ENCODE measurements at regions not wholly inside any gene's neighbourhood (a gene's known extent, or its start where the extent isn't known, plus 50 kb on each side); places are given as distances from the start of the nearest gene placed in this dataset.

DNA sequence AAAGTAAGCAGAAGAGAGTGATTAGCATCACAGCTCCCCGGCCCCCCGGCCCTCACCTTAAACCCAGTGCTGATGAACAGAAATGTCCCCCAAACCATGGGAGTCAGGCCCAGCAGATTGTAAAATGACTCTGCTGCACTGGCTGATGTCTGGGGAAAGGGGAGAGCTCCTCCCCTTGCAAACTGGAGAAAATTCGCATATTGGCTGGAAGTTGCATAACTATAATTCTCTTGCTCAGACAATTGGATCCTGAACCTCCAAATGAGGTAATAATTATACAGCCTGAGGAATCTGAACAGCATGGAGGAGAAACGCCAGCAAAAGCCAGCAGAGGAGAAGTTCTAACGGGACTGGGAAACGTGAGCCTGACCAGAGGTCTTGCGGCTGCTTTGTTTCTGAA lies 109.7 kb downstream of the C16orf95 start:
- TF ChIP-seq, protein P1, sequence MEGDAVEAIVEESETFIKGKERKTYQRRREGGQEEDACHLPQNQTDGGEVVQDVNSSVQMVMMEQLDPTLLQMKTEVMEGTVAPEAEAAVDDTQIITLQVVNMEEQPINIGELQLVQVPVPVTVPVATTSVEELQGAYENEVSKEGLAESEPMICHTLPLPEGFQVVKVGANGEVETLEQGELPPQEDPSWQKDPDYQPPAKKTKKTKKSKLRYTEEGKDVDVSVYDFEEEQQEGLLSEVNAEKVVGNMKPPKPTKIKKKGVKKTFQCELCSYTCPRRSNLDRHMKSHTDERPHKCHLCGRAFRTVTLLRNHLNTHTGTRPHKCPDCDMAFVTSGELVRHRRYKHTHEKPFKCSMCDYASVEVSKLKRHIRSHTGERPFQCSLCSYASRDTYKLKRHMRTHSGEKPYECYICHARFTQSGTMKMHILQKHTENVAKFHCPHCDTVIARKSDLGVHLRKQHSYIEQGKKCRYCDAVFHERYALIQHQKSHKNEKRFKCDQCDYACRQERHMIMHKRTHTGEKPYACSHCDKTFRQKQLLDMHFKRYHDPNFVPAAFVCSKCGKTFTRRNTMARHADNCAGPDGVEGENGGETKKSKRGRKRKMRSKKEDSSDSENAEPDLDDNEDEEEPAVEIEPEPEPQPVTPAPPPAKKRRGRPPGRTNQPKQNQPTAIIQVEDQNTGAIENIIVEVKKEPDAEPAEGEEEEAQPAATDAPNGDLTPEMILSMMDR (IDR thresholded peaks at IDR 0.05), result no peak
- no peak for TF ChIP-seq POLR2A (IDR thresholded peaks at IDR 0.05)
